ENCODE measurements at regions not wholly inside any gene's neighbourhood (a gene's known extent, or its start where the extent isn't known, plus 50 kb on each side); places are given as distances from the start of the nearest gene placed in this dataset.

GRCh38 chr6:112557435-112557834, 210.3 kb downstream of the RFPL4B start:
- CTCF ChIA-PET = no interaction called here
- Histone ChIP-seq H3K36me3 (replicated peaks in 1 of 2; ENCODE audit: control insufficient read depth in 1 of 2, insufficient read depth in 2 of 2, low read length in 1 of 2) (no peaks in the 10 kb centered on the region), H3K4me2 (no peak overlapping the region), H2AFZ (ENCODE audit: low read depth) (no peak overlapping the region), H3K79me2 (ENCODE audit: insufficient read depth) (no peaks in the 10 kb centered on the region), H4K20me1 (ENCODE audit: insufficient read depth) (no peaks in the 10 kb centered on the region), H3K27me3 (ENCODE audit: insufficient read depth) (no peaks in the 10 kb centered on the region), H3K9me2 (no peaks in the 10 kb centered on the region), H3K27ac (ENCODE audit: low read depth in 2 of 2, low read length in 1 of 2) (no peak overlapping the region), H3K9ac (no peak overlapping the region), H3K4me3 (ENCODE audit: low read depth in 2 of 2, low read length in 1 of 2) (no peak overlapping the region), H3K4me1 (ENCODE audit: control insufficient read depth in 1 of 2, insufficient read depth in 2 of 2, low read depth in 1 of 2, low read length in 1 of 2) (no peaks in the 10 kb centered on the region), H3F3A (replicated peaks; ENCODE audit: insufficient read depth) (no peaks in the 10 kb centered on the region), H3K9me3 (no peaks in the 10 kb centered on the region; the same call in 1 of the 2 replicates)
- DNase-seq = no peak
- POLR2A ChIA-PET = no interaction called here
- TF ChIP-seq ZBTB33 (IDR thresholded peaks at IDR 0.05; ENCODE audit: borderline replicate concordance, low read depth) (no peak), USF2 (IDR thresholded peaks at IDR 0.05; ENCODE audit: borderline replicate concordance, low read depth, low read length) (no peak)

- Histone ChIP-seq H3K27me3 (ENCODE audit: insufficient read depth) (no peaks in the 10 kb centered on the region), H4K20me1 (ENCODE audit: insufficient read depth) (no peaks in the 10 kb centered on the region), H3K79me2 (ENCODE audit: insufficient read depth) (no peaks in the 10 kb centered on the region), H3K4me3 (ENCODE audit: low read depth in 2 of 2, low read length in 1 of 2) (no peak overlapping the region), H3K9ac (no peak overlapping the region), H2AFZ (ENCODE audit: low read depth) (no peak overlapping the region), H3K9me3 (no peaks in the 10 kb centered on the region; the same call in 1 of the 2 replicates), H3K4me1 (ENCODE audit: control insufficient read depth in 1 of 2, insufficient read depth in 2 of 2, low read depth in 1 of 2, low read length in 1 of 2) (peaks cover 0 to 2% of the 10 kb centered on the region in 2 experiments; a peak in 2 of 4 replicates), H3K36me3 (replicated peaks in 1 of 2; ENCODE audit: control insufficient read depth in 1 of 2, insufficient read depth in 2 of 2, low read length in 1 of 2) (no peaks in the 10 kb centered on the region), H3K27ac (ENCODE audit: low read depth in 2 of 2, low read length in 1 of 2) (no peak overlapping the region), H3K9me2 (no peaks in the 10 kb centered on the region), H3K4me2 (no peak overlapping the region), H3F3A (replicated peaks; ENCODE audit: insufficient read depth) (no peaks in the 10 kb centered on the region)
- no peak for DNase-seq
- ChIA-PET CTCF (no interaction called here), POLR2A (no interaction called here)
- TF ChIP-seq USF2 (IDR thresholded peaks at IDR 0.05; ENCODE audit: borderline replicate concordance, low read depth, low read length) (no peak), MAX (IDR thresholded peaks at IDR 0.05; ENCODE audit: low read depth) (no peak), EZH2phosphoT487 (IDR thresholded peaks at IDR 0.05; ENCODE audit: borderline replicate concordance, low read depth) (no peak), MXI1 (IDR thresholded peaks at IDR 0.05; ENCODE audit: low read depth, low read length) (no peak), SIN3A (IDR thresholded peaks at IDR 0.05; ENCODE audit: borderline replicate concordance, low read depth, low read length) (no peak), ELF1 (IDR thresholded peaks at IDR 0.05) (no peak), TAF1 (IDR thresholded peaks at IDR 0.05; ENCODE audit: borderline replicate concordance, low read depth, low read length) (no peak), EP300 (IDR thresholded peaks at IDR 0.05; ENCODE audit: borderline replicate concordance in 1 of 2, low read depth in 1 of 2, low read length in 1 of 2) (no peak), GABPA (IDR thresholded peaks at IDR 0.05; ENCODE audit: low read depth) (no peak), NRF1 (IDR thresholded peaks at IDR 0.05; ENCODE audit: low read depth, low read length) (no peak), NFIC (IDR thresholded peaks at IDR 0.05; ENCODE audit: borderline replicate concordance) (no peak), REST (IDR thresholded peaks at IDR 0.05; ENCODE audit: low read depth, low read length) (no peak), JUND (IDR thresholded peaks at IDR 0.05) (no peak), MEF2A (IDR thresholded peaks at IDR 0.05; ENCODE audit: borderline replicate concordance, low read depth) (no peak), GATA2 (CRISPR knock-in tag; IDR thresholded peaks at IDR 0.05) (no peak)
Observed at GRCh38 chr6:112557961-112558360, 210.8 kb downstream of the RFPL4B start.

Measured in SK-N-SH (cell line).